HG02678 (cell line): ENCODE measurements at regions not wholly inside any gene's neighbourhood (a gene's known extent, or its start where the extent isn't known, plus 50 kb on each side); places are given as distances from the start of the nearest gene placed in this dataset.

Experiments
- ATAC-seq: cut with Tn5 transposase; IDR thresholded peaks from one replicate; pipeline ENCODE4 v1.9.1; 2021; ENCODE audit warnings: mild to moderate bottlenecking, moderate library complexity; ENCODE audit not compliant: unreplicated experiment

DNA sequence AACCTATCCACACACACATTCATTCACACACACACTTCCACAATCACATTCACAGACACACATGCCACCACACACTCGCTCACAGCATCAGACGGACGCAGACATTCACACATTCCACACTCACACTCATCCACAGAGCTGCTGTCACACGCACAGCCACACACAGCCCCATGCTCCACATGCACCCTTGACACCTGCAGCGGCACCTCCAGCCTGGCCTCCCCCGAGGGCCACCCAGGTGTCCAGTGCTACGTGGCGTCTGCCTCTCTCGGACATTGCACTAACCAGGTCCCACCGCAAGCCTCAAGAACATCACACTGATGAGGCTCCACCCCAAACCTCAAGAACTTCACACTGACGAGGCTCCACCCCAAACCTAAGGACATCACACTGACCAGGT, 155.2 kb downstream of the RBFOX3 start:
- no peak for ATAC-seq

DNA sequence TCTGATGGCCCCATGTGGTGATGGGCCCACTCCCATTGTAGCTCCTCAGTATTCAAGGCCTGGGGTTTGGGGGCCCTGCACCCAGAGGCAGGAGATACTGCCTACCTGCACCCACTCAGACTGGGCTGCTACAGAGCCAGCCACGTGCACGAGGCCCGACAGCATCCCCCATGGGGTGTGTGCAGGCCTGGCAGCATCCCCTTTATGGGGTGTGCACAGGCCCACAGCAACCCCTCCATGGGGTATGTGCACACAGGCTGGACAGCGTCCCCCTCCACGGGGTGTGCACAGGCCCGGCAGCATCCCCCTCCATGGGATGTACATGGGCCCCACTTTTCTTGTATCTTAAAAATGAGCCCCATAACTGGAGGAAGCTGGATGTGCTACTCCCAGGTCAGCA, 156.0 kb downstream of the RBFOX3 start:
- no peak for ATAC-seq

DNA sequence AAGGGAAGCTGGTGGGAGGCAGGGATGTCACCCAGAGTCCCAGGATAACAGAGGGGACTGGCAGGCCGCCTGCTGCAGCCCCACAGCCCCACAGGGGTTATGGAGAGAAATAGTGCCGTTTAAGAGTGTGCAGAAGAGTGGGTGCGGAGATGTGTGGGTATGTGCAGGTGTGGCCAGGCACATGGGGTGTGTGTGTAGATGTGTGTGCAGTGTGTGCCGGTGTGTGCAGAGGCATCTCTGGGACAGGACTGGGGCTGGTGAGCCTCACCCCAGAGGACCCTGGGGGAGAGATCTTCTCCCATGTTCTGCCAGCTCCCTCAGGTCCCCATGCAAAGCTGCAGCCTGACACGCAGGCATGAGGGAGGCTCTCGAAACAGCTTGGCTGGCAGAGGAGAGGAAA, 157.4 kb downstream of the RBFOX3 start:
- ATAC-seq, result no peak

- ATAC-seq, result no peak
These were observed 158.1 kb downstream of the RBFOX3 start for GRCh38 chr17:79452706-79453105.

- no peak for ATAC-seq
These were observed 159.7 kb downstream of the RBFOX3 start for GRCh38 chr17:79451167-79451566.

- ATAC-seq, result no peak
These were observed 164.3 kb downstream of the RBFOX3 start for GRCh38 chr17:79446399-79447009.

DNA sequence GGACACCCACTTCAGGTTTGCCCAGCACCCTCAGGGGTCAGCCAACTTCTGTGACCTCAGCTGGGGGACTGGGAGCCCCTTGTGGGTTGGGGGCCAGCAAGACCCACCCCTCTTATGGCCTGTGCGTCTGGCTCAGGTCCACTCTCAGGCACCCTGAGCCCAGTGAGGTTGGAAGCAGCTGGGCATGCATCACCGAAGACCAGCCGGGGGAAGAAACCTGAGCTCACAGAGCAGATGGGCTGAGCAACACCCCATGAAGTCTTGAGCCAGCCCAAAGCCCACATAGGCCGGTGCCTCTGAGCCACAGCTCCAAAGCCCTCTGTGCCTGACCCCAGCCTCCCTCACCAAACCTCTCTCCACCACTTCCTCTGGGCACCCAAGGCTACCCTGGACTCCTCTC, 166.7 kb downstream of the RBFOX3 start:
- no peak for ATAC-seq

DNA sequence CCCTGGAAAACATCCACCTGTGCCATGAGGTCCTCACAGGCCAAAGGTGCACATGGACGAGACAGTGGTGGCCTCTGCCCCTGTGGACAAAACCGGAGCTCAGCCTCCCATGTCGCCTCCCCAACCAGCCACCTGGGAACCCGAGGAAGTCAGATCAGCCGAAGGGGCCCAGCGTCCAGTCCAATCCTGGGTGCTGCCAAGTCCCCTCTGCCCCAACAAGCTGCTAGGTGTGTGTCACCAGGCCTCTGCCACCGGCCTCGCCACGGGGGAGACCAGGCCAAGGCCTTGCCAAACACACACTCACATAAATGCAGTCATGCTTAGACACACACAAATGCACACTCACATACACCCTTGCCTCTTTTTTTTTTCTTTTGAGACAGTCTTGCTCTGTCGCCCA, 167.8 kb downstream of the RBFOX3 start:
- no peak for ATAC-seq

DNA sequence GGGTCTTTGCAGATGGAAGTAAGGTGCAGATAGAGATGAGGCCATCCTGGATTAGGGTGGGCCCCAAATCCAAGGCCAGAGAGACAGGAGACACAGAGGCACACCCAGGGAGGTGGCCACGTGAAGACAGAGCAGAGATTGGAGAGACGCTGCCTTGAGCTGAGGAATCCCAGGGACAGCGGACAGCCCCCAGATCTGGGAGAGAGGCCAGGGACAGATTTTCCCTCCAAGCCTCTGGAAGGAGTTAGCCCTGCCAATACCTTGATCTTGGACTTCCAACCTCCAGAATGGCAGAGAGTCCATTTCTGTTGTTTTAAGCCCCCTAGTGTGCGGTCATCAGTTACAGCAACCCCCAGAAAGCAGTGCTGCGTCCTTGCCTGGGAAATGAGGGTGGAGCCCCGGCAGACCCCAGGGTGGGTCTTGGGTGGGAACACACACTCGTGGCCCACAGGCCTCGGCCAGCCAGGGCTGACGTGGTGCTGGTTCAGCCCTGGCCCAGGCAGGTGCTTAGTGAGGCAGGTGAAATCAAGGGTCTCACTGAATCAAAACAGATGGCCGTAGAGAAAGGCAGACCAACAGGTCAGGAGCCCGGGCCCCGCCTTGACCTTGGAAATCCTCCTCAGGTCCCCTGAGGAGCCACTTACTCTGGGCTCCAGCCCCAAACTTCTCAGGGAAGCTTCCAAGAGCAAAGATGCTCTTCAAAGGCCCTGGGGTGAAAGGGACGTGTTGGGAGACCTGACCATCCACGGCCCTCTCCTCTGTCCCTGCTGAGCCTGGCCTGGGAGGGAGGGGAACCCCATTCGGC, 169.3 kb downstream of the RBFOX3 start:
- no peak for ATAC-seq

DNA sequence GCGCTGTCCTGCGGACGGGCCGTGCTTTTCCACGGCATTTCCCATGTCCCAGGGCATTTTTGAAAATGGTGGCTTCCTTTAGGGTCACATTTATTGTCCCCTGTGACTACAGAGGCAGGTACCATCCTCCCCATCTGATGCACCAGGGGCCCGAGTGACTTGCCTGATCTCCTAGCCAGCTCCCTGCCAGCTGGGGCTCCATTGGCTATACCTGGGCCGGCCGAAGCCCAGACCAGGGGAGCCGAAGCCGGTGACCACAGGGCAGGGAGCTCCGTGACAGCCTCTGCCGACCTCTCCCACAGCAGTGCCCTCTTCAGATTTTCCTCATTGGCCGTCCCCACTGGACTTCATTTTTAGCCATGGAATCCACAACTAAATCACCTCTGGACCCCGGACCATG, 170.6 kb downstream of the RBFOX3 start:
- no peak for ATAC-seq

DNA sequence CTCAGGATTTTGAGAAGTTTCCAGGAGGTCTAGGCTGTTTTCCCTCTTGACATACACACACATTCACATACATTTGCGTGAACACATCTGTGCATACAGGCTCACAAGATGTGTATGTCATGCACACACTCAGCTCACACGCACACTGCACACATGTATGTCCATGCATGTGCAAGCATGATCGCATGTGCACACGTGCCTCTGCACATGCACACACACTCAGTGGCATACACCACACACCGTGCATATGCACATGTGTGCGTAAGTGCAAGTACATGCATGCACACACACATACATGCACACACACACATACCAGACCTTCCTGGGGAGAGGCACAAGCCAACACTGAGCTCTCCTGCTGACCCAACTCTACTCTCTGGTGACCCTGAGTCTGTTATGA, 171.4 kb downstream of the RBFOX3 start:
- no peak for ATAC-seq

- ATAC-seq, result no peak
These were observed 172.1 kb downstream of the RBFOX3 start for GRCh38 chr17:79438546-79439334.

DNA sequence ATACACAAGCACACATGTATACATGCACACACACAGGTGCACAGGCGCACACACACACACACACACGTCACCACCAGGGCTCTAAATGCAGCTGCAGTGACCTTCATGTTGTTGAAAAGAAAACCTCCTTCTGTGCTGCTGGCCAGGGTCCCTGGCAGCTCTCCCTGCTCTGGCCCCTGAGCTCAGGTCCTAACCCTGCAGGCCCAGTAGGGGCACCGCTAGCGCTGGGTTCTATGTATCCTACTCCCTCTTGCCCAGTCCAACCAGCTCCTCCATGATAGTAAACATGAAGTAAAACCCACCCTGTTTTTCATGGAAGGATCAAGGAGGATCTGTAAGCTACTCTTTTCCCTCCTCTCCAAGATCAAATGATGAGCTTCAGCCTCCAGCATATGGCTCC, 172.8 kb downstream of the RBFOX3 start:
- no peak for ATAC-seq

DNA sequence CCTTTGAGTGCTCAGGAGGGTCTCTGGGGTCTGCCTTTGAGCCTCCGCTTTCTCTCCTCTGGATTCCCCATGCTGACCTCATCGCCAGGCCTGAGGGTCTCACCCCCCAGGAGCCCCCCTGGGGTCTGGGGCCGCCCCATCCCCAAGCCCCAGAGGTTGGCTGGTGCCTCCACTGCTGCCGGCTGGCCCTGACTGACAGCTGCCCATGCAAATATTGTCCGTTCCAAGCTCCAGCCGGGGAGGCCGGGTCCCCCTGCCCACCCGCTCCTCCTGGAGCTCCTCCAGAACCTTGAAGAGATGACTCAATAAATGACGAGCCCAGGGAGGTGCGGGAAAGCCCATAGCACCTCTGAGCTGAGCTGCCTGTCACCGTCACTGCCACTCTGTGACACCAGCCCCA, 173.8 kb downstream of the RBFOX3 start:
- no peak for ATAC-seq

DNA sequence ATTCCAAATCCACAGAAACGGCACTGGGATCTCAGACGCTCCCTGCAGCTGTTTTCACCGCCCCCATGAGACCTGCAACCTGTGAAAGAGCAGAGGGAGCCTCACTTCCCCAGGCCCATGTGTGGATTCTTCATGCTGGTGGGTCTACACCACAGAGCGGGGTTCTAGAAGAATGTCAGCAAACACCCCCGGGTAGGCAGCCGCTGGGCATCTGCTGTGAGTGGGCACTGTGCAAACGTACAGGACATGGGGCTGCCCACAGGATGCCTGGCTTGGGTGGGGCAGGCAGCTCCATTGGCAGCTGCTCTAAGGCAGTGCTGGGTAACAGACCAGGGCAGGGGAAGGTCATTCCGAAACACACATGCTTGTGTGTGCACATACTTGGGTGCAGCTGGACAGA, 174.9 kb downstream of the RBFOX3 start:
- ATAC-seq, result no peak

DNA sequence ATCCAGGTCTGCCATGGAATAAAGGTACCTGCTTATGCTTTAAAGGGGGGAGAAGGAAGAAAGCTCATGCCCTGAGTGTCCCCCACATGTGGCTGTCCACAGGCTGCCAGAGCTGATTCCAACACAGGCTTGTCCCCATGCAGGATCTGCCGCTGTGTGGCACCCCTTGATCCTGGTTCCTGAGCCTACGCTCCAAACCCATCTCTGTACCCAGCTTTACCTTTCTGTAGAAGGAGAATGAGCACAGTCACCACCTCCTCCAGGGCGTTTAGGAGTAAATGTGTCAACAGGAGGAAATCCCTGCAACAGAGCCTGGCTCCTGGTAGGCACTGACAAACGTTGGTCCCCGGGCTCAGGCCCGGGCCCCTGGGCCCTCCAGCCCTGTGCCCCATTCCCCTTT, 175.6 kb downstream of the RBFOX3 start:
- no peak for ATAC-seq

DNA sequence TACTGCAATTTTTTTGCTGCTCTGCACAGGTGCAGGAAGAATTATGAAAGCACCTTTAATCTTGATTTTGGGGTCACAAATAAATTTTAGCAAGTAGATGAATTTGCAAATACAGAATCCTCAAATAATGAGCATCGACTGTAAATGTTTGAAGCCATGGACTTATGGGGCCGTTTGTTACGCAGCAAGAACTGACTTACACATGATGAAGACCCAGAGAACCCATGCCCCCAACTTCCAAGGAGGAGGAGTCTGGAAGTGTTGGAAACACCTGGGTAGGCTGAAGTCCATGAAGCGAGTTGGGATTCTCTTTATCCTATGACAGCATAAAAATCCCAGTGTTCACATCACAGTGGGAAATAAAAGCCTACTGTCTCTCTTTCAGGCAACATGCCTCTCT, 176.6 kb downstream of the RBFOX3 start:
- ATAC-seq, result no peak

DNA sequence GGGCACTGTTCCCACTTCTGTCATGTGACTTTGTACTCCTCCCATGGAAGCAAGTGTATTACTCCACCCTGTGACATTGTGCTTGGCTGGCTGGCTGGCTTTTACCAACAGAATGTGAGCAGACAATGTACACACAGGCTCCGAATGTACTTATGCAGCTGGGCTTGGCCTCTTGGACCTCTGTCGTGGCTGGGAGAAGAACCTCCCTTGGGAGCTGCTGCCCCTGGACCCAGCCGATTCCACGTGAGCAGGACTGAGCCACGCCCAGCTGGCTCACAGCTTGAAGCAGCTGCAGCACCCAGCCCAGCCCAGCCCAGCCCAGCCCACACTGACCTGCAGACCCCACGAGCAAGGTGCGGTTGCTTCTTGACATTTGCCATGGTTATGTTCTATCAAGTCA, 177.5 kb downstream of the RBFOX3 start:
- no peak for ATAC-seq

- ATAC-seq, result no peak
These were observed 179.7 kb downstream of the RBFOX3 start for GRCh38 chr17:79431175-79431574.

DNA sequence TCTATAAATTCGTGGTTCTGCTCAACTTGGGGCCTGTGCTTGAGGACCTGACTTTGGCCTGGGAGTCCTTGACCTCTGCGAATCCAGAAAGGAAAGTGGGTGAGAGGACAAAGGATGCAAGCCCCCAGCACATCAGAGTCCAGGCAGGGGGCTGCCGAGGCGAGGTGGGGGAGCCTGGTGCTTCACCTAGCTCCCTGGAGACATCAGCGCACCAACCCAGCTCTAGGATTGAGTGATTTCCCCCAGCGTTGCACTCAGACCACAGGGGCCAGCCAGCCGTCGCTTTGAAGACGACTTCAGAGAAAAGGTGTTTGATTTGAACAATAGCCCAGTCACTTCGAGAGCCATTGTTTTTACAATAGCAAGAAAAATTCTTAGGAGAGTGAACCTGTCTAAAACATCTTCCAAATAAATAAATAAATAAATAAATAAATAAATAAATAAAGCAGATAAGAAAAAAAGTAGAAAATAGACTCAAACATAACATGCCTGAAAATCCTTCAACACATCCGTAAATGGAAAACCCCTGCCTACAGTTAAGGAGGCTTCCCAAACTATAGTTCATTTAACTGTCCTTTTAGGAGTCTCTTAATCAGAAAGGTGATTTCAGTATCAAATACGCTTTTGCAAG, 180.9 kb downstream of the RBFOX3 start:
- no peak for ATAC-seq

DNA sequence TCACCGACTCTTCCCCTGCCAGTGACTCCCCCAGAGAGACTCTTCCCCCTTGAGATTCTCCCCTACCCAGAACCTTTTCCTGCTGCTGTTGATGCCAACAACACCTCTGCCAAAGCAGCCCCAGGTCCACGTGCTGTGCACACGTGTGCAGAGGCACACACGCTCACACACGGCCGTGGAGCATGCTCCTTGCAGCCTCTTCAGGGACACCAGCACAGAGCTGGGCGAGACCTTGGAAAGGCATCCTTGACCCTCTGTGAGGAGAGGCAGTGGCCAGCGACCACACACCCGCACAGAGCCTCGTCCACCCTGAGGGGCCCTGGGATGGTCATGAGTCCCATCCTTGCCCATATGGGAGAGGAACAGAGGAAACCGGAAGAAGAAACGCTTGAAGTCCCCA, 181.9 kb downstream of the RBFOX3 start:
- ATAC-seq, result no peak
